HFFc6 (cell line): ENCODE measurements at regions not wholly inside any gene's neighbourhood (a gene's known extent, or its start where the extent isn't known, plus 50 kb on each side); places are given as distances from the start of the nearest gene placed in this dataset. TPM values are rescaled to one million over a fixed set of nuclear protein-coding genes. Genes with fewer than 3 reads are reported as not detected.
"Not testable (repeated sequence)": the region's sequence is repeated elsewhere in the genome, so short reads cannot be mapped to it uniquely, and the experiment has no call there.

Source experiments
- DNase-seq: peaks from one replicate; pipeline ENCODE4 v3.0.0-alpha.2; 2018
- H3K27ac Mint-ChIP-seq: 2 replicates; pipeline ENCODE4 v1.8.0; 2020; ENCODE audit warnings: mild to moderate bottlenecking, mixed read lengths
- H3K27me3 Mint-ChIP-seq: 2 replicates; pipeline ENCODE4 v1.8.0; 2021; ENCODE audit warnings: mild to moderate bottlenecking, moderate library complexity, mixed read lengths; ENCODE audit not compliant: insufficient read depth
- H3K36me3 Mint-ChIP-seq: 2 replicates; pipeline ENCODE4 v1.8.0; 2021; ENCODE audit warnings: low read depth, mixed read lengths
- H3K4me1 Mint-ChIP-seq: 2 replicates; pipeline ENCODE4 v1.8.0; 2020; ENCODE audit warnings: low read depth, mixed read lengths
- H3K4me3 Mint-ChIP-seq: 2 replicates; pipeline ENCODE4 v1.8.0; 2020; ENCODE audit warnings: mild to moderate bottlenecking, moderate library complexity, mixed read lengths
- H3K9me3 Mint-ChIP-seq: 2 replicates; pipeline ENCODE4 v1.8.0; 2020; ENCODE audit warnings: mild to moderate bottlenecking, mixed read lengths
- microRNA-seq: library from miRNA; unstranded; fragments of <30 nt; microRNA quantifications from one replicate; pipeline ENCODE4, GENCODE V29; 2019
- TF ChIP-seq, protein P1 (sequence below): fragments of 200-600 bp; sonication (generic); IDR thresholded peaks from 2 replicates; pipeline ENCODE4 v1.5.0; 2021; ENCODE audit warnings: antibody characterized with exemption, mild to moderate bottlenecking

GRCh38 chr15:34490417-34491193, 53.0 kb upstream of the GOLGA8A start:
- H3K36me3 Mint-ChIP-seq, result peaks cover 5% of the 10 kb centered on the region; the same call in 1 of the 2 replicates
- peaks cover 15% of the 10 kb centered on the region for H3K9me3 Mint-ChIP-seq
- no peak overlapping the region for H3K27ac Mint-ChIP-seq
- TF ChIP-seq, protein P1, sequence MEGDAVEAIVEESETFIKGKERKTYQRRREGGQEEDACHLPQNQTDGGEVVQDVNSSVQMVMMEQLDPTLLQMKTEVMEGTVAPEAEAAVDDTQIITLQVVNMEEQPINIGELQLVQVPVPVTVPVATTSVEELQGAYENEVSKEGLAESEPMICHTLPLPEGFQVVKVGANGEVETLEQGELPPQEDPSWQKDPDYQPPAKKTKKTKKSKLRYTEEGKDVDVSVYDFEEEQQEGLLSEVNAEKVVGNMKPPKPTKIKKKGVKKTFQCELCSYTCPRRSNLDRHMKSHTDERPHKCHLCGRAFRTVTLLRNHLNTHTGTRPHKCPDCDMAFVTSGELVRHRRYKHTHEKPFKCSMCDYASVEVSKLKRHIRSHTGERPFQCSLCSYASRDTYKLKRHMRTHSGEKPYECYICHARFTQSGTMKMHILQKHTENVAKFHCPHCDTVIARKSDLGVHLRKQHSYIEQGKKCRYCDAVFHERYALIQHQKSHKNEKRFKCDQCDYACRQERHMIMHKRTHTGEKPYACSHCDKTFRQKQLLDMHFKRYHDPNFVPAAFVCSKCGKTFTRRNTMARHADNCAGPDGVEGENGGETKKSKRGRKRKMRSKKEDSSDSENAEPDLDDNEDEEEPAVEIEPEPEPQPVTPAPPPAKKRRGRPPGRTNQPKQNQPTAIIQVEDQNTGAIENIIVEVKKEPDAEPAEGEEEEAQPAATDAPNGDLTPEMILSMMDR, result no peak
- H3K4me1 Mint-ChIP-seq, result no peaks in the 10 kb centered on the region
- peaks cover 23% of the 10 kb centered on the region for H3K27me3 Mint-ChIP-seq
- no peak overlapping the region for H3K4me3 Mint-ChIP-seq
- DNase-seq, result no peak

DNA sequence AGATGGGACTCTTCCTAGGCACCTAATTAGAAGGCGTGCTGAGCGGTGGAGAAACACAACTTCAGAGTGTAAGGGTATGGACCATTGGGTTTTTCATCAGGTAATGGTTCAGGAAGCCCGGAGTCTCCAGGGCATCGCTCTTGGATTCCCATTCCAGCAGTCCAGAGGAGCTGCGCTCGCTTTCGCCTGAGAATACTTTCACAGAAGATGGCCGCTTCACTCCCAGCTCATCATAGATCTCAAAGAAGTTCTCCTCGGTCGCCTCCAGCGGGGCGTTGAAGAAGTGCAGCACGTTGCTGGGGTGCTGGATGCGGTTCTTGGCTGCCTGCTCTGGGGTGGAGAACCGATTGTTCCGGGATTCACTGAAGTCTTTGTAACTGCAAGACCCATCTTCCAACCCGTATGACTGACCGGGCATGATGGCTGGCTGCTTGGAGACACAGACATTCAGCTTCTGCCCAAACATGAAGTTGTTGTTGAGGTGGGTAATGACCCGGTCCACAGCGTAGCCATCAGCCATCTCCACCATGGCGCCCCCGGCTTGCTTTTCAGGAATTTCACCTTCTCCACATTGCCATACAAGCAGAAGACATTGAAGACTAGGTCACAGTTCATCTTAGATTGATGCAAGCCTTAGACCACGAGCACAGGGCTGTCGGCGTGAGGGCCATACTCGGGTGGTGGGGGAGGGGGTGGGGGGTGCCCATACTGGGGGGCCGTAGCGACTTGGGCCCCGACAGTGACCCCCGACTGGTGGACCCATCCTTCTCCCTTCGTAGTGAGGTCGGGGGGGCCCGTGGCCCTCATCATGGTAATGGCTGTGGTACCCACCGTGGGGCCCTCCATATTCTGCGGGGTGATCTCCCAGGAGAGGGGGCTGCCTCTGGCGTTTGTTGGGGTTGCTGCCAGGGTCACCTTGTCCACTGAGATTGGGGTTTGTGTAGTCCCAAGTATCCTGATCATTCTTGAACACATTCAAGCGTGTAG, 51.7 kb upstream of the GOLGA8A start:
- not testable (repeated sequence) for H3K27ac Mint-ChIP-seq, DNase-seq, H3K4me3 Mint-ChIP-seq, H3K4me1 Mint-ChIP-seq, H3K9me3 Mint-ChIP-seq, H3K36me3 Mint-ChIP-seq
- H3K27me3 Mint-ChIP-seq, result peaks cover 18% of the 10 kb centered on the region

Small RNA genes in the stretch of these regions (microRNA-seq; reads per million reads assigned to microRNA genes)
- gene MIR1233-2, result not detected
